ENCODE measurements at regions not wholly inside any gene's neighbourhood (a gene's known extent, or its start where the extent isn't known, plus 50 kb on each side); places are given as distances from the start of the nearest gene placed in this dataset.
"Not testable (repeated sequence)": the region's sequence is repeated elsewhere in the genome, so short reads cannot be mapped to it uniquely, and the experiment has no call there.

GRCh38 chr1:95532335-95532734, 298.3 kb downstream of the RWDD3 start:
- Histone ChIP-seq H3K36me3 (no peaks in the 10 kb centered on the region), H3K4me3 (no peak overlapping the region), H3K27ac (no peak overlapping the region), H3K9me3 (no peaks in the 10 kb centered on the region), H3K4me1 (no peaks in the 10 kb centered on the region), H3K27me3 (no peaks in the 10 kb centered on the region)
- WGBS, 2 donors, result 58 to 83% methylated on average over 1 of the region's 1 CpG
- no peak for ATAC-seq (ENCODE audit: low FRiP score in 2 of 2)
- TF ChIP-seq EP300 (IDR thresholded peaks at IDR 0.05) (no peak), POLR2A (IDR thresholded peaks at IDR 0.05) (no peak), CTCF (IDR thresholded peaks at IDR 0.05) (no peak), POLR2AphosphoS5 (IDR thresholded peaks at IDR 0.05) (no peak)
- no peak for DNase-seq

- no peaks in the 10 kb centered on the region for H3K9me3 ChIP-seq
- no peaks in the 10 kb centered on the region for H3K27me3 ChIP-seq
- no peak for DNase-seq
- 50 to 73% methylated on average over 5 of the region's 5 CpGs for WGBS, 2 donors
- TF ChIP-seq POLR2A (IDR thresholded peaks at IDR 0.05) (no peak), POLR2AphosphoS5 (IDR thresholded peaks at IDR 0.05) (no peak), EP300 (IDR thresholded peaks at IDR 0.05) (no peak)
- H3K36me3 ChIP-seq, result no peaks in the 10 kb centered on the region
- H3K27ac ChIP-seq, result no peak overlapping the region
- H3K4me3 ChIP-seq, result no peak overlapping the region
- peak in 1 of 2 donors; percentile 15 for ATAC-seq (ENCODE audit: low FRiP score in 2 of 2)
- no peaks in the 10 kb centered on the region for H3K4me1 ChIP-seq
These were observed 301.0 kb downstream of the RWDD3 start for GRCh38 chr1:95534985-95535384.

GRCh38 chr1:95535614-95536013, 301.6 kb downstream of the RWDD3 start:
- H3K9me3 ChIP-seq, result no peaks in the 10 kb centered on the region
- WGBS, 2 donors, result 89 to 97% methylated on average over 4 of the region's 4 CpGs
- no peaks in the 10 kb centered on the region for H3K4me1 ChIP-seq
- H3K27me3 ChIP-seq, result no peaks in the 10 kb centered on the region
- no peak overlapping the region for H3K4me3 ChIP-seq
- ATAC-seq (ENCODE audit: low FRiP score in 2 of 2) (peak in 1 of 2 donors; percentile 30), DNase-seq (no peak)
- H3K27ac ChIP-seq, result no peak overlapping the region
- no peaks in the 10 kb centered on the region for H3K36me3 ChIP-seq
- TF ChIP-seq POLR2A (IDR thresholded peaks at IDR 0.05), result no peak
- TF ChIP-seq POLR2AphosphoS5 (IDR thresholded peaks at IDR 0.05), result no peak
- no peak for TF ChIP-seq CTCF (IDR thresholded peaks at IDR 0.05)
- TF ChIP-seq EP300 (IDR thresholded peaks at IDR 0.05), result no peak

GRCh38 chr1:95536501-95536900, 302.5 kb downstream of the RWDD3 start:
- no peak overlapping the region for H3K4me3 ChIP-seq
- DNase-seq (no peak), ATAC-seq (ENCODE audit: low FRiP score in 2 of 2) (no peak)
- no peaks in the 10 kb centered on the region for H3K9me3 ChIP-seq
- H3K27ac ChIP-seq, result no peak overlapping the region
- TF ChIP-seq CTCF (IDR thresholded peaks at IDR 0.05), result no peak
- no peak for TF ChIP-seq POLR2AphosphoS5 (IDR thresholded peaks at IDR 0.05)
- no peak for TF ChIP-seq EP300 (IDR thresholded peaks at IDR 0.05)
- no peak for TF ChIP-seq POLR2A (IDR thresholded peaks at IDR 0.05)
- no peaks in the 10 kb centered on the region for H3K27me3 ChIP-seq
- WGBS, 2 donors, result 86 to 90% methylated on average over 5 of the region's 5 CpGs
- no peaks in the 10 kb centered on the region for H3K36me3 ChIP-seq
- no peaks in the 10 kb centered on the region for H3K4me1 ChIP-seq

- ATAC-seq (ENCODE audit: low FRiP score in 2 of 2) (no peak), DNase-seq (no peak)
- no peaks in the 10 kb centered on the region for H3K36me3 ChIP-seq
- 59 to 63% methylated on average over 3 of the region's 3 CpGs for WGBS, 2 donors
- H3K9me3 ChIP-seq, result no peaks in the 10 kb centered on the region
- no peaks in the 10 kb centered on the region for H3K4me1 ChIP-seq
- no peaks in the 10 kb centered on the region for H3K27me3 ChIP-seq
- H3K4me3 ChIP-seq, result no peak overlapping the region
- H3K27ac ChIP-seq, result no peak overlapping the region
- TF ChIP-seq POLR2AphosphoS5 (IDR thresholded peaks at IDR 0.05) (no peak), EP300 (IDR thresholded peaks at IDR 0.05) (no peak), CTCF (IDR thresholded peaks at IDR 0.05) (no peak), POLR2A (IDR thresholded peaks at IDR 0.05) (no peak)
These were observed 303.2 kb downstream of the RWDD3 start for GRCh38 chr1:95537176-95537575.

- not testable (repeated sequence) for H3K9me3 ChIP-seq; H3K27me3 ChIP-seq; ATAC-seq (ENCODE audit: low FRiP score in 2 of 2); H3K4me3 ChIP-seq; H3K36me3 ChIP-seq; DNase-seq; H3K27ac ChIP-seq; H3K4me1 ChIP-seq
- WGBS, 2 donors, result 87 to 92% methylated on average over 7 of the region's 7 CpGs
These were observed 304.2 kb downstream of the RWDD3 start for GRCh38 chr1:95538242-95538641.

All from upper lobe of left lung (tissue), 6 donors.